KOPT-K1 (cell line): ENCODE measurements at regions not wholly inside any gene's neighbourhood (a gene's known extent, or its start where the extent isn't known, plus 50 kb on each side); places are given as distances from the start of the nearest gene placed in this dataset.
"Not testable (repeated sequence)": the region's sequence is repeated elsewhere in the genome, so short reads cannot be mapped to it uniquely, and the experiment has no call there.

Source experiments
- H3K27ac ChIP-seq: fragments of 200-600 bp; sonication (generic); 2 replicates; pipeline ENCODE4 v1.5.1; 2016; ENCODE audit warnings: antibody characterized with exemption, mild to moderate bottlenecking, low read depth, low read length; ENCODE audit not compliant: poor library complexity, severe bottlenecking
- H3K36me3 ChIP-seq: fragments of 200-600 bp; sonication (generic); 2 replicates; pipeline ENCODE4 v1.5.1; 2017; ENCODE audit warnings: antibody characterized with exemption, mild to moderate bottlenecking, low read length, moderate library complexity; ENCODE audit not compliant: insufficient read depth
- H3K9me3 ChIP-seq: fragments of 200-600 bp; sonication (generic); 2 replicates; pipeline ENCODE4 v1.5.1; 2017; ENCODE audit warnings: antibody characterized with exemption, low read length, mild to moderate bottlenecking; ENCODE audit not compliant: insufficient read depth, poor library complexity, severe bottlenecking

- H3K27ac ChIP-seq, H3K9me3 ChIP-seq, H3K36me3 ChIP-seq: not testable (repeated sequence)
Observed at GRCh38 chr4:102397056-102397455, 51.8 kb upstream of the SLC39A8 start.

GRCh38 chr4:102399021-102399420, 53.7 kb upstream of the SLC39A8 start:
- no peaks in the 10 kb centered on the region for H3K9me3 ChIP-seq
- H3K36me3 ChIP-seq: no peaks in the 10 kb centered on the region
- H3K27ac ChIP-seq: no peak overlapping the region

DNA sequence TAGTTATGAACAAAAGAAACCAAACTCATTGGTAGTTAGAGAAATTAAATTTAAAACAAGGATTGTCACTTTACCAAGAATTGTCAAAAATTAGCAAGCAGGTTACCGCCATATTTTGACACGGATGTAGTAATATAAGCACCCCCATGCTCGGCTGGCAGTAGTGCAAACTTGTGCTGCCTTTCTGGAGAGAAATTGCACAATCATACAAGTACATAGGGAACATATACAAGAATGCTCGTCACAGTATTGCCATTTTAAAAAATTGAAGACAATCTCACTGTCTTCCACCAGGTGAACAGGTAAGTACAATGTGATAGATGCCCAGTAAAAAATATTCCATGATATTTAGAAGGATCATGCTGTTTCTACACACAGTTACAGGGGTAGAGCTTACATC, 55.6 kb upstream of the SLC39A8 start:
- Histone ChIP-seq H3K9me3 (no peaks in the 10 kb centered on the region), H3K36me3 (no peaks in the 10 kb centered on the region)

GRCh38 chr4:102402223-102402622, 56.9 kb upstream of the SLC39A8 start:
- H3K27ac ChIP-seq: no peak overlapping the region
- no peaks in the 10 kb centered on the region for H3K9me3 ChIP-seq
- no peaks in the 10 kb centered on the region for H3K36me3 ChIP-seq

More for the DNA sequence above, 55.6 kb upstream of the SLC39A8 start:
- H3K27ac ChIP-seq: no peak overlapping the region

- no peaks in the 10 kb centered on the region for H3K36me3 ChIP-seq
- no peaks in the 10 kb centered on the region for H3K9me3 ChIP-seq
- H3K27ac ChIP-seq: no peak overlapping the region
Observed at GRCh38 chr4:102403116-102403515, 57.8 kb upstream of the SLC39A8 start.

DNA sequence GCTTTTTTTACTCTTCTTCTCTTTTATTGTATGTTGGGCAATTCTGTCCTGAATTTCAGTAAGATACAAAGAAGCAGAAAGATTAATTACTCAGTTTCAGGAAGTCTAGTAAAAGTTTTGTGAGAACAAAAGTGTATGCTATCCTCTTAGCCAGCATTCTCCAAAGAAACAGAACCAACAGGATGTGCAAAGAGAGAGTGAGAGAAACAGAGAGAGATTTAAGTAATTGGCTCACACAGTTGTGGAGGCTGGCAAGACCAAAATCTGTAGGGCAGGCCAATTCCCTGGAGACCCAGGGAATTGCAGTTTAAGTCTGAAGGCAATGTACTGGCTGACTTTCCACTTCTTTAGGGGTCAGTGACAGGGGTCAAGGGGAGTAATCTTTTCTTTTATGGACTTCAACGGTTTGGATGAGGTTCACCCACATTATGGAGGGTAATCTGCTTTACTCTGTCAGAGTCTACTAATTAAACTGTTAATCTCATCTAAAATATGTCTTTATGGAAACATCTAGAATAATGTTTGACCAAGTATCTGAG, 59.2 kb upstream of the SLC39A8 start:
- Histone ChIP-seq H3K36me3 (no peaks in the 10 kb centered on the region), H3K27ac (no peak overlapping the region), H3K9me3 (no peaks in the 10 kb centered on the region)

DNA sequence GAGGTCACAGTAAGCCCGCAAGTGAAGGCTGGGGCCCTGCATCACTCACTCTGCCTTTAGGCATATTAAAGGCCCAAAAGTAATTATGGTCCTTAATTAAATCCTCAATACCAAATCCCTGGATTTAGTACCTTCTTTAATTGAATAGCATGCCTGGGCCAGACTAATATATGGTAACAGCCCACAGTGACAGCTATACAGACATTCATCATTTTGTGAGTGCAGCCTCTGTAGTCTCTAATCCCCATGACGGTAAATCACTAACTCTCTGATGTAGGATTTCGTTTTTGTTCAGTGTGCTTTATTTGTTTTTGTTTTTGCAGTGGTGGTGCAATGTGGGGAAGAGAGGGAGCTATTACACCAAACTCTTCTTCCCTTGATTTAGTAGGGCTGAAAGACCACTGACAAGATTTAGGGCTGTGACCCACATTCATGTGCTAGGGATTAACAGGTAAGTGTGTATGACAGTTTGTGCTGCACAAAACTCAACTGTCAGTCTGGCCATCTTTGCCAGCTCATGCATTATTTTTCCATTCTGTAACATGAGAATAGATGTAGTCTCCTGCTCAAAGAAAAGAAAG, 60.6 kb upstream of the SLC39A8 start:
- Histone ChIP-seq H3K36me3 (no peaks in the 10 kb centered on the region), H3K27ac (no peak overlapping the region), H3K9me3 (no peaks in the 10 kb centered on the region)

DNA sequence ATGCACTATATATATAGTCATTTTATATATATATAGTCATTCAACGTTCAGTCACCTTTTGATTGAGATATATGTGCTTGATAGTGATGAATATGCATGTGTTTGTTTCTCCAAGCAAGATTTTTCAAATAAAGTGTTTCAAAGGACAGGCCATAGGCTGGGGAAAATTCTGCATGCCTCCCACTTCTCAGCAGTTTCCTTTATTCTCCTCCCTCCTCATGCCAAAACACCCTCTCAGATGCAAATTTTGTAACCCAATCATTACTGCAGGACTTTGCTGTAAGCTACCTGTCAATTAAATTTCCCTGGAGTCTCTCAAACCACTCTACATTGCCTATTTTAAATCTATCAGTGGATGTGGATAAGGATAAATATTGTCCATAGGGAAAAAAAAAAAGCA, 65.6 kb upstream of the SLC39A8 start:
- not testable (repeated sequence) for H3K9me3 ChIP-seq, H3K36me3 ChIP-seq, H3K27ac ChIP-seq

- Histone ChIP-seq H3K27ac (no peak overlapping the region), H3K36me3 (no peaks in the 10 kb centered on the region), H3K9me3 (no peaks in the 10 kb centered on the region)
Observed at GRCh38 chr4:102411408-102411807, 66.1 kb upstream of the SLC39A8 start.

DNA sequence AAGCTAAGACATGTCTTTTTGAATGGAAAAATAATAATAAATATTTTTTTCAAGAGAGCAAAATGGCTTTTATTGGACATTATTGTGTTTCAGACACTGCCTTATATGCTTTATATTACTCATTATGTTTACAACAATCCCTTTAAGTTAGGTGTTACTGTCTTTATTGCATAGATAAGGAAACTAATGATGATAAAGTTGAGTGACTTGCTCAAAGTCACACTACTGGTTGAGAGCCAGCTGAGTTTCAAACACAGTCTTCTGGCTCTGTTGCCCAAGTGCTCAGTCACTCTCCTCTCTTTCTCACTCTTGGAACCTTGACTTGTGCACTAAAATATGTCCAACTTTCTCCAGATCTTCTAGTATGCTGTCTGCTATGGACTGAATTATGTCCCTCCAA, 71.5 kb upstream of the SLC39A8 start:
- no peak overlapping the region for H3K27ac ChIP-seq
- no peaks in the 10 kb centered on the region for H3K36me3 ChIP-seq
- no peaks in the 10 kb centered on the region for H3K9me3 ChIP-seq

GRCh38 chr4:102420563-102421398, 75.5 kb upstream of the SLC39A8 start:
- no peak overlapping the region for H3K27ac ChIP-seq
- H3K36me3 ChIP-seq: no peaks in the 10 kb centered on the region
- no peaks in the 10 kb centered on the region for H3K9me3 ChIP-seq

GRCh38 chr4:102422843-102423242, 77.6 kb upstream of the SLC39A8 start:
- no peaks in the 10 kb centered on the region for H3K36me3 ChIP-seq
- H3K9me3 ChIP-seq: no peaks in the 10 kb centered on the region
- no peak overlapping the region for H3K27ac ChIP-seq

- Histone ChIP-seq H3K36me3 (no peaks in the 10 kb centered on the region), H3K9me3 (no peaks in the 10 kb centered on the region), H3K27ac (no peak overlapping the region)
Observed at GRCh38 chr4:102423375-102423774, 77.8 kb upstream of the NFKB1 start.

DNA sequence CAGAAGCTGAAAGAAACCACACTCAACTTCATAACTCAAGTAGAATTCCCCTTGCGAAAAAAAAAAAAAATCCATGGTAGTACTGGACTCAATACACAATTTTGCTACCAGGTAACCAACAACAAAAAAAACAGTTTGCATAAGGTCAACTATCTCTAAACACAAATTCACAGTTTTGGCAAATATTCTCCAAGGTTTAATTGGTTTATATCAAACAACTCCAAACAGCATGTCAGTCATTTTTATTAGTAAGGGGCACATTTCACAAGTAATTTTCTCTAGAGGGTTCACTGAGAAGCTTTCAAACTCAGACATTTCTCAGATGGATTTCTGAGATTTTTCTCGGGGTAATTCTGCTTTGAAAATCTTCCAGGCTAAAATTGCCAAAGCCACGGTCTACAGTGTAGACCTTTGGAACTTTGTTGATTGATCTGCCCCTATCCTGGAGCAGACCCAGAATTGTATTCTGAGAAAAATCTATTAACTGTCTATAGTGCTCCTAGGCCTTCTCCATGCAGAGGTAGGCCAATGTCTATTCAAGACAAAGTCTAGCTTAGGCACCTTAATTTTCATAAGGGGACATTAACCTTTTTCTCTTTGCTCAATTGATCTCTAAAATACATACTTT, 73.7 kb upstream of the NFKB1 start:
- no peak overlapping the region for H3K27ac ChIP-seq
- no peaks in the 10 kb centered on the region for H3K36me3 ChIP-seq
- no peaks in the 10 kb centered on the region for H3K9me3 ChIP-seq

- no peaks in the 10 kb centered on the region for H3K36me3 ChIP-seq
- no peak overlapping the region for H3K27ac ChIP-seq
- H3K9me3 ChIP-seq: no peaks in the 10 kb centered on the region
Observed at GRCh38 chr4:102428122-102428521, 73.0 kb upstream of the NFKB1 start.
